ENCODE measurements at regions not wholly inside any gene's neighbourhood (a gene's known extent, or its start where the extent isn't known, plus 50 kb on each side); places are given as distances from the start of the nearest gene placed in this dataset.

- no peak overlapping the region for H3K4me3 ChIP-seq (replicated peaks in 1 of 3; ENCODE audit: low read depth in 2 of 3, low read length in 3 of 3)
- H2AFZ ChIP-seq (ENCODE audit: insufficient read depth, low read depth, low read length, poor library complexity, severe bottlenecking) = no peak overlapping the region
- no peak overlapping the region for H3K9ac ChIP-seq (ENCODE audit: insufficient read depth, low read length, poor library complexity, severe bottlenecking)
- no peaks in the 10 kb centered on the region for H3K79me2 ChIP-seq (ENCODE audit: insufficient read depth, low read length)
- DNase-seq = no peak
- H3K27me3 ChIP-seq (ENCODE audit: control insufficient read depth in 2 of 2, insufficient read depth in 2 of 2, low read length in 2 of 2) = no peaks in the 10 kb centered on the region
- Mint-ChIP-seq H3K27me3 (ENCODE audit: low read depth in 3 of 3) (peaks cover 0 to 1% (median 0%) of the 10 kb centered on the region in 3 donors), H3K27ac (no peak overlapping the region), H3K9me3 (peaks cover 0 to 4% (median 1%) of the 10 kb centered on the region in 7 donors), H3K36me3 (no peaks in the 10 kb centered on the region), H3K4me1 (no peaks in the 10 kb centered on the region), H3K4me3 (no peak overlapping the region)
- no peaks in the 10 kb centered on the region for H3K36me3 ChIP-seq (replicated peaks in 1 of 2; ENCODE audit: control insufficient read depth in 1 of 2, insufficient read depth in 2 of 2, low read length in 2 of 2)
- no peak for TF ChIP-seq CTCF (IDR thresholded peaks at IDR 0.05)
- intact Hi-C loops (cut with micrococcal nuclease) = no loop called here
- no peak overlapping the region for H3K4me2 ChIP-seq (replicated peaks; ENCODE audit: extremely low read depth, low read length, poor library complexity, severe bottlenecking)
- no peak overlapping the region for H3K27ac ChIP-seq (ENCODE audit: low read depth in 1 of 2, low read length in 2 of 2)
- no peaks in the 10 kb centered on the region for H3K4me1 ChIP-seq (ENCODE audit: control insufficient read depth in 1 of 2, insufficient read depth in 2 of 2, low read length in 2 of 2)
- H3K9me3 ChIP-seq (replicated peaks in 1 of 2; ENCODE audit: control insufficient read depth in 1 of 2, insufficient read depth in 1 of 2, low read length in 2 of 2) = no peaks in the 10 kb centered on the region
- H4K20me1 ChIP-seq (ENCODE audit: insufficient read depth, low read length) = no peaks in the 10 kb centered on the region
Observed at GRCh38 chr4:72860766-72861165, 208.8 kb downstream of the COX18 start.

DNA sequence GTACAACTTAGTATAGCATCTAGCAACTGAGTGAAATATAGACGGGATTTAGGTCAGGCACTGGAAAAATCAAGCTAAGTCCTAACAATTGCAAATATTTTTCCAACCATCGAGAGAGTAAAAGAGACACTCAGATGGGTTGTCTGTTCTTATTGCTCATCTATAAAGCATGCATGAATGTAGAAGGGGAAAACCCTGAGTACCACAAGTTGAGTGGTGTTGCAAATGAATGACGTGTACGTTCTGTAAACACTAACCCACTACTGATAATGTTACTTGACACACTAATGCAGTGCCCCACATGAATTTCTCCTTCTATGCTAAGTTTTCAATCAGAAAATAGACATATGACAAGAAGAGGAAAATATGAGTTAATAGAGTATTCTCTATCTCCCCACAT, 211.2 kb downstream of the COX18 start:
- no peak for DNase-seq
- peaks cover 0 to 6% (median 0%) of the 10 kb centered on the region in 7 donors for H3K9me3 Mint-ChIP-seq
- no peak overlapping the region for H3K9ac ChIP-seq (ENCODE audit: insufficient read depth, low read length, poor library complexity, severe bottlenecking)
- no peaks in the 10 kb centered on the region for H3K79me2 ChIP-seq (ENCODE audit: insufficient read depth, low read length)
- H3K4me3 ChIP-seq (replicated peaks in 1 of 3; ENCODE audit: low read depth in 2 of 3, low read length in 3 of 3) = no peak overlapping the region
- no peak overlapping the region for H3K27ac ChIP-seq (ENCODE audit: low read depth in 1 of 2, low read length in 2 of 2)
- WGBS (ENCODE audit: insufficient coverage) = no CpG with 5 or more reads among the region's 4 CpGs
- H3K36me3 Mint-ChIP-seq = no peaks in the 10 kb centered on the region
- H2AFZ ChIP-seq (ENCODE audit: insufficient read depth, low read depth, low read length, poor library complexity, severe bottlenecking) = no peak overlapping the region
- H3K9me3 ChIP-seq (replicated peaks in 1 of 2; ENCODE audit: control insufficient read depth in 1 of 2, insufficient read depth in 1 of 2, low read length in 2 of 2) = no peaks in the 10 kb centered on the region
- peaks cover 0 to 1% (median 0%) of the 10 kb centered on the region in 3 donors for H3K27me3 Mint-ChIP-seq (ENCODE audit: low read depth in 3 of 3)
- H3K4me1 Mint-ChIP-seq = no peaks in the 10 kb centered on the region
- H3K27ac Mint-ChIP-seq = no peak overlapping the region
- H3K4me2 ChIP-seq (replicated peaks; ENCODE audit: extremely low read depth, low read length, poor library complexity, severe bottlenecking) = no peak overlapping the region
- TF ChIP-seq CTCF (IDR thresholded peaks at IDR 0.05) = no peak
- intact Hi-C loops (cut with micrococcal nuclease) = no loop called here
- no peaks in the 10 kb centered on the region for H3K27me3 ChIP-seq (ENCODE audit: control insufficient read depth in 2 of 2, insufficient read depth in 2 of 2, low read length in 2 of 2)
- no peaks in the 10 kb centered on the region for H3K4me1 ChIP-seq (ENCODE audit: control insufficient read depth in 1 of 2, insufficient read depth in 2 of 2, low read length in 2 of 2)
- no peak overlapping the region for H3K4me3 Mint-ChIP-seq
- H3K36me3 ChIP-seq (replicated peaks in 1 of 2; ENCODE audit: control insufficient read depth in 1 of 2, insufficient read depth in 2 of 2, low read length in 2 of 2) = no peaks in the 10 kb centered on the region
- no peaks in the 10 kb centered on the region for H4K20me1 ChIP-seq (ENCODE audit: insufficient read depth, low read length)
